GM19351 (cell line): ENCODE measurements at regions not wholly inside any gene's neighbourhood (a gene's known extent, or its start where the extent isn't known, plus 50 kb on each side); places are given as distances from the start of the nearest gene placed in this dataset.
"Not testable (repeated sequence)": the region's sequence is repeated elsewhere in the genome, so short reads cannot be mapped to it uniquely, and the experiment has no call there.

ENCODE experiments used
- ATAC-seq: cut with Tn5 transposase; IDR thresholded peaks from one replicate; pipeline ENCODE4 v1.9.1; 2021; ENCODE audit warnings: mild to moderate bottlenecking, moderate library complexity; ENCODE audit not compliant: unreplicated experiment

- ATAC-seq, result no peak
These were observed 151.0 kb upstream of the RAB4A start for GRCh38 chr1:229119876-229120275.

GRCh38 chr1:229121845-229122436 lies 149.0 kb upstream of the RAB4A start:
- ATAC-seq, result no peak

GRCh38 chr1:229122606-229123005 lies 148.3 kb upstream of the RAB4A start:
- ATAC-seq, result no peak

- no peak for ATAC-seq
These were observed 146.8 kb upstream of the RAB4A start for GRCh38 chr1:229124116-229124515.

GRCh38 chr1:229124520-229125124 lies 146.3 kb upstream of the RAB4A start:
- no peak for ATAC-seq

DNA sequence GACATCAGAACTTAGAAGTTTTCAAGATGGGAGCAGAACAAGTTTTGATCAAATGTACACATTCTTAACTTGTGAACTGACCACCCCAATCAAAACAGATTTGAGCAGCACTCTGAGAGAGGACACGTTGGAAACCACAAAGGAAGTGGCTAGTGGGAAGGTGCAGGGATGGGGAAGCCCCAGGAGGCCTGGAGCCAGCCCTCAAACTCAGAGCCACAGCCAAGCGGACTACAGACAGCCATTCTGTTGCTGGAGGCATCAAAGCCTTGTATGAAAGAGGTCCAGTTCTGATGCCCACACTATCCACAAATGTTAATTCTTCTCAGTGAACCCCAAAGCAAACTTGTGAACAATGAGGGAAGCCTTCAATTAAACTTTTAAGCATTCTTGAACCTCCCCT lies 143.6 kb upstream of the RAB4A start:
- ATAC-seq, result no peak

- no peak for ATAC-seq
These were observed 142.8 kb upstream of the RAB4A start for GRCh38 chr1:229128066-229128608.

GRCh38 chr1:229129301-229130027 lies 141.4 kb upstream of the RAB4A start:
- ATAC-seq, result no peak

GRCh38 chr1:229130028-229130668 lies 140.8 kb upstream of the RAB4A start:
- no peak for ATAC-seq

DNA sequence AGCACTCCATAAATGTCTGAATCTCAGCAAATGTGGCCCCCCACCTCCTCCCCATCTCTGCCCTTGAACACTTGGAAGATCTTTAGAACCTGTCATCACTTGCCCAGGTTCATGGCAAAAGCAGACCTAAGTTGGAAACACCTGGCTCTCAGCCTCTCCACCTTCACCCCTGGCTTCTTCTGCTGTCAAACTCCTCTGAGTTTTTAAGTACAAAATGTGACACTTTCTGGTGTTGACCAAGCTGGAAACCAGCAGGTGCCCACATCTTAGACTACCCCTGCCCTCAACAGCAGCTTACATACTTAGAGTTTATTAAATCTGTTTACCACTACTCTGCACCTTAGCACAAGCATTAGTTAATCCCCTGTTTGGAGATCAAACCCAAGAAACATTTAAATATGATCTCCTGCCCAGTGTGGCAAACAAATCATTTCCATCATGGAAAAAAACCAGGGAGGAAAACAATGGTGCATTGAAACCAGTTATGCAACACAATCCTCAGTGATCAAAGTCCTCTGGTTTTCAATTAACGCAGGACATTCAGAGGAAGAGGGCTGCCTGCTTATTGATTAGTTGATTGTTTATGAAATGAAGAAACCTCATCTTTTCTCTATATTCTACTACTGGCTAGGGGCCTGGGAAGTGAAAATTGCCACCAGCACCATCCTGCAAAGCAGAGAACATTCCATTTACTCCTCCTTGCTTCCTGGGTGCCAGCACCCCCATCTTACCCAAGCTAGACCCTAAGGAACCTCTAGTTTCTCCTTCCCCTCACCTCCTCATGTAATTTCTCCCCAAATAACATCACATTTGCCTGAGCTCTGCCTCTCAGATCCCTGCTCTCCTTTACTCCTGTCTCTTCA lies 139.4 kb upstream of the RAB4A start:
- ATAC-seq, result no peak

DNA sequence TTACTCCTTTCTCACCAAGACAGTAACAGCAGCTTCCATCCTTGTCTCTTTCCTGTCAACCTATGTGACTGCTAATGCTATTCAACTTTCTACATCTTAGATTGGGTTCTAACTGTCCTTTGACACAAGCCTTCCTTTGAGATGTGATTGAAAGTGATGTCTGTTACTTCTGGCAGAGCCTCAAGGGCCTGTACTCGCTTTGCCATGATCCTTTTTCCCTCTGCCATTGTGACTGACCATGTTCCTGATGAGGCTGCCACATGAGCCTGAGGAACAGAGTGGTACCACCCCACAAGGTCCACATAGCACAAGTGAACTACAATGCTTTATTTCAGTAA lies 138.8 kb upstream of the RAB4A start:
- ATAC-seq, result no peak

DNA sequence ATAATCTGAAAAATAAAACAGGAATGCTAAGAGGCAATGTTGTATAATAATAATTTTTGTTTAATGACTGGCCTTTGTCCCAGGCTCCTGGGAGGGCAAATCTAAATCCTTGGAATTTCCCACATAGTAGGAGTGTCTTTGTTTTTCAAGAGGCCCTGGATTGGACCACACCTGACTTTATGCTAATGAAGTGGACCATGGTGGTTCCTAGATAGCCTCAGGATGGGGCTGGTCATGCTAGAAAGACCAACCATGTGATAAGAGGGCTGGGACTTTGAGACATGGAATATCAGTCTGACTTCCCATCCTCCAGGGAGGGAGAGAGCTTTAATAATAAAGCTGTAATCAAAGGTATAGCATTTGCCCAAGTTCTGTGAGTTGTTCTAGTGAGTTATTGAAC lies 138.2 kb upstream of the RAB4A start:
- no peak for ATAC-seq

DNA sequence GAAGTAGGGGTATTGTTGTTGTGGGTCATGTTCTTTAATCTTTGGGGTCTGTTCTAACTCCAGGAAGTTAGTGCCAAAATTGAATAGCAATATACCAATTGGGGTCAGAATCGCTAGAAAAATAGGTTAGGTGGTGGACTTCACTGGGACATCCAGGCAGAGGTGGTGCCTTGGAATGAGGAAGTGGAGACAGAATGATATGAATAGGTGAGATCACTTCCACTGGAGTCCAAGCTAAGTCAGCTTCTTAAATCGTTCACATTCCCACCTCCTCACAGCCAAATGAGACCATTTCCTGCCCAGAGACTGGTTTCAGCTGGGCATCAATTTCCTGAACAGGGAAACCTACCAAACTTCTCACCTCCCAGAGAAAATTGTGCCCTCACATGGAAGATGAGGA lies 137.8 kb upstream of the RAB4A start:
- ATAC-seq, result no peak

DNA sequence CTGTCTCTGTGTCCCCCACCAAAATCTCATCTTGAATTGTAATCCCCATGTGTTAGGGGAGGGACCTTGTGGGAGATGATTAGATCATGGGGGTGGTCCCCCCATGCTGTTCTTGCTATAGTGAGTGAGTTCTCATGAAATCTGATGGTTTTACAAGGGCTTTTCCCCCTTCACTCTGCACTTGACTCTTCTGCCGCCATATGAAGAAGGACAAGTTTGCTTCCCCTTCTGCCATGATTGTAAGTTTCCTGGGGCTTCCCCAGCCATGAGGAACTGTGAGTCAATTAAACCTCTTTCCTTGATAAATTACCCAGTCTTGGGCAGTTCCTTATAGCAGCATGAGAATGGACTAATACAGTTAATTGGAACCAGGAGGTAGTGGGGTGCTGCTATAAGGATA lies 137.1 kb upstream of the RAB4A start:
- no peak for ATAC-seq

- not testable (repeated sequence) for ATAC-seq
These were observed 136.3 kb upstream of the RAB4A start for GRCh38 chr1:229134381-229135217.

GRCh38 chr1:229135773-229136172 lies 135.1 kb upstream of the RAB4A start:
- no peak for ATAC-seq

DNA sequence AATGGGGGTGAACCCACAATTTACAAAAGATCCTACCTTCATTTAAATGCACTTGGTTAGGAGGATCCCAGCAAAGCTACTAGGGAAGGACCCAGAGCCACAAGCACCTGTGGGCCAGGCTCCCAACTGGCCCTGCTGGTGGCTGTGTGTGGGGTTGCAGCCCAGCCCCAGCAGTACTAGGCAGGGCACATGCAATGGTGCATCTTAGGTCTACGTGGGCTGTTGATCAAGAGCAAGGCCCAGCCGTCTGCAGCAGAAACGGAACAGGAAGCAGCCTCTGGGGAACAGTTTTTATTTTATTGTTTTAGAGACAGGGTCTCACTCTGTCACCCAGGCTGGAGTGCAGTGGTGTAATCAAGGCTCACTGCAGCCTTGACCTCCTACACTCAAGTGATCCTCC lies 134.1 kb upstream of the RAB4A start:
- no peak for ATAC-seq

DNA sequence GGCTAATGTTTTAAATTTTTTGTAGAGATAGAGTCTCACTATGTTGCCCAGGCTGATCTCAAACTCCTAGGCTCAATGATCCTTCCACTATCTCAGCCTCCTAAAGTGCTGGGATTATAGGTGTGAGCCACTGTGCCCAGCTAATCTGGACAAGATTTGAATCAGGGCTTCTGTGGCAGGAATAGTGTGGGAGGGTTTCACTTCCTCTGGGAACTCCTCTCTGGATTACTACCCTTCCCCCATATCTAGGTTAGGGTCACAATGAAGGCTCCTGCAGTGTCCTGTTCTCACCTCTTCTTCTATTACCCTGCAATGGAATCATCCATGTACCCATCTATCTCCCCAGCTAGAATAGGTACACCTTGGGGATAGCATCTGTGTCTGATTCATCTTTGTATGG lies 133.6 kb upstream of the RAB4A start:
- ATAC-seq, result no peak

DNA sequence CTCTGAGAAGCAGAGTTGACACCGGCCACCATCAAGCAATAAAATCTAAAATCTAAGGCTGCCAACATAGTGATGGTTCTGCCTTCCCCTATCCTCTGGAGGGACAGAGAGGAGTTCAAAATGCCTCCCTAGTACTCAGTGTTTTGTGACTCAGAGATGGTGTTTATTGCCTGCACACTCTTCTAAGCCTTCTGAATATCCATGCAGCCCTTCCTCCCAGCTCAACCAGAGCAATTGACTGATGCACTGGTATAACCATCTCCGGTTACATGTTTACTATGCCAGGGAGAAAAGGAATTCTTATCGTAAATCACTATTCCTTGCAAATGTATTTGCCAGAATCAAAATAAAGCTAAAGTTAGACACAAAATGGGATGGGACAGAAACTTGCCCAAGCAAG lies 132.9 kb upstream of the RAB4A start:
- ATAC-seq, result no peak
